ENCODE measurements at regions not wholly inside any gene's neighbourhood (a gene's known extent, or its start where the extent isn't known, plus 50 kb on each side); places are given as distances from the start of the nearest gene placed in this dataset.

DNA sequence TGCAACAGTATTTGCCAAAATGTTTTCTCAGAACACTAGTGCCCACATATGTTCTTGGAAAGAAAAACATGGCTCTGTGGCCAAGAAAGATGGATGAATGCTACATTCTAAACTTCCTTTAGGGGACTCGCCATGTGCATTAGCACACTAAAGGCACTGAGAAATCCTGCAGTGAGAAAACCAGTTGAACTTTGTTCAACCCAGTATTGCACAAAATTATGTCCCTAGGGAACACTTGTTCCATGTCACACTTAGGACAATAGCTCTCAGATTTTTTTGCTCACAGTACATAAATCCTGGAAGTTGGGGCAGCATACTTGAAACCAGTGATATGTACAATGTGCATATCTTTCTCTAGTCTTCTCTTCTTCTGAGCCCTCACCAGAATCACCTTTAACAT, 96.6 kb downstream of the ADRB2 start:
- H3K4me3 ChIP-seq = no peak overlapping the region
- no peaks in the 10 kb centered on the region for H3K27me3 ChIP-seq
- no peaks in the 10 kb centered on the region for H3K9me3 ChIP-seq
- H3K36me3 ChIP-seq = no peaks in the 10 kb centered on the region
- TF ChIP-seq POLR2A (IDR thresholded peaks at IDR 0.05) = no peak
- TF ChIP-seq, protein P1, sequence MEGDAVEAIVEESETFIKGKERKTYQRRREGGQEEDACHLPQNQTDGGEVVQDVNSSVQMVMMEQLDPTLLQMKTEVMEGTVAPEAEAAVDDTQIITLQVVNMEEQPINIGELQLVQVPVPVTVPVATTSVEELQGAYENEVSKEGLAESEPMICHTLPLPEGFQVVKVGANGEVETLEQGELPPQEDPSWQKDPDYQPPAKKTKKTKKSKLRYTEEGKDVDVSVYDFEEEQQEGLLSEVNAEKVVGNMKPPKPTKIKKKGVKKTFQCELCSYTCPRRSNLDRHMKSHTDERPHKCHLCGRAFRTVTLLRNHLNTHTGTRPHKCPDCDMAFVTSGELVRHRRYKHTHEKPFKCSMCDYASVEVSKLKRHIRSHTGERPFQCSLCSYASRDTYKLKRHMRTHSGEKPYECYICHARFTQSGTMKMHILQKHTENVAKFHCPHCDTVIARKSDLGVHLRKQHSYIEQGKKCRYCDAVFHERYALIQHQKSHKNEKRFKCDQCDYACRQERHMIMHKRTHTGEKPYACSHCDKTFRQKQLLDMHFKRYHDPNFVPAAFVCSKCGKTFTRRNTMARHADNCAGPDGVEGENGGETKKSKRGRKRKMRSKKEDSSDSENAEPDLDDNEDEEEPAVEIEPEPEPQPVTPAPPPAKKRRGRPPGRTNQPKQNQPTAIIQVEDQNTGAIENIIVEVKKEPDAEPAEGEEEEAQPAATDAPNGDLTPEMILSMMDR (IDR thresholded peaks at IDR 0.05) = no peak
- no peak overlapping the region for H3K27ac ChIP-seq
- no peak for DNase-seq
- H3K4me1 ChIP-seq = no peaks in the 10 kb centered on the region

DNA sequence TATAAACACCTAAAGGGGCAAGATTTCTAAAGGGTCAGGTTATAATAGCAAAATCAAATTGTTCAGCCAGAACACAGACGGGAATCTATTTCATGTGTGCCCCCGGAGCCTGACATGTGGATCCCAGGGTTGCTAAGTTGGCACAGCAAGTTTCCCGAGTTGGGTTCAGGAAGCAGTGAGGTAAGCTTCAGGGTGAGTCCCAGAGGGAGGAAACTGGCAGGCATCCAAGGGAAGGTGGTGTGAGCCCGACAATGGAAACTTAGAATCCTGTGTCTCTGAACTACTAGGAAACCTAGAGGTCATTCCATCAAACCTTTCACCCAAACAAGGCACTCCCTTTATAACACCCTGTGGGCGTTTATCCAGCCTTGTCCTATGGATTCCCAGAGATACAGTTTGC, 98.4 kb downstream of the ADRB2 start:
- H3K27ac ChIP-seq = no peak overlapping the region
- no peaks in the 10 kb centered on the region for H3K9me3 ChIP-seq
- TF ChIP-seq, protein P1 (IDR thresholded peaks at IDR 0.05) = no peak
- TF ChIP-seq POLR2A (IDR thresholded peaks at IDR 0.05) = no peak
- no peaks in the 10 kb centered on the region for H3K36me3 ChIP-seq
- H3K4me1 ChIP-seq = no peaks in the 10 kb centered on the region
- H3K27me3 ChIP-seq = no peaks in the 10 kb centered on the region
- DNase-seq = no peak
- no peak overlapping the region for H3K4me3 ChIP-seq

DNA sequence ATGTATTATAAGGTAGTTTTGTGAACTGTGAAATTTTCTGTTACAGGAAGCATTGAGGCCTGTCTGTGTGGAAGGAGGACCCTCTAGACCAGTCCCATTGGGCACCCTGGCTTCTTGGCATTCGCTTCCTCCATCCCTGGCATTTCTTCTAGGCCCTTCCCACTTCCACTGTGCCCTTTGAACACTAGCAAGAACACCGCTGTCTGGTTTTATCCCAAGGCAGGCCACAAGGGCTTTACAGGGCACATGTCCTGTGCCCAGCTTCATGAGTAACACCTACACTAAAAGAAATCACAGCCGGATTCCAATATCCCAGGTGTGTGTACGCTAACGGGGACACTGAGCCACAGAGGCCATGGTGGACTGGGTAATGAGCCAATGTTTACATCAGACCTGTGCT, 99.8 kb downstream of the ADRB2 start:
- DNase-seq = no peak
- Histone ChIP-seq H3K36me3 (no peaks in the 10 kb centered on the region), H3K4me1 (no peaks in the 10 kb centered on the region), H3K27me3 (no peaks in the 10 kb centered on the region), H3K27ac (no peak overlapping the region), H3K4me3 (no peak overlapping the region), H3K9me3 (no peaks in the 10 kb centered on the region)
- TF ChIP-seq POLR2A (IDR thresholded peaks at IDR 0.05) = no peak
- TF ChIP-seq, protein P1 (IDR thresholded peaks at IDR 0.05) = peak in 1 of 6 experiments; percentile 20

DNA sequence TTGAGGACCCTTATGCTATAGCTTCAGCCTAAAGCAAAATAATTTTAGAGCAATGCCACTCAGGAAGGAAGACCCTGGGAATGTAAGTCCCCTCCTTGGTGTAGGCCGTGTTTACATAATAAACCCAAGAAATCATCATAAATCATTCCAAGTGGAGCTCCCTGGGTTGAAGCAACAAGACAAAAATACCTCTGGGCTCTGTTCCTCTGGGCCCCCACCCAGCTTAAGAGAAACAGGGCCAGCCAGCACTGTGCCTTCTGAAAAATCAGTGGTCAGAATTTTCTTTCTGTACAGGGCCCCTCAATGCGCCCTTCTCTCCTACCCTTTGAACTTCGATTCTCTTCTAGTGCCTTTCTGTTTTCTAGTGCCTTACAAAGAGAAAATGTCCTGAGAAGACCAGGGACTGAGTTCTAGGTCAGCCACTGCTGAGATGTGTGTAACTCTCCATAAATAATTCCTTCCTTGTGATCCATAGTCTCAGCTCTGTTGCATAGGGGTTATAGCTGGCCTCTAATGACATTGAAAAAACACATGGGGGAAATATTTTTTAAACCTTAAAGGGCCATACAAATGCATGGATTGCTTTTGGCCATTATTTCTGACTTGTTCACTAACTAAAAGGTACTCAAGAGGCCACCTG, 101.0 kb downstream of the ADRB2 start:
- DNase-seq = no peak
- no peaks in the 10 kb centered on the region for H3K36me3 ChIP-seq

DNA sequence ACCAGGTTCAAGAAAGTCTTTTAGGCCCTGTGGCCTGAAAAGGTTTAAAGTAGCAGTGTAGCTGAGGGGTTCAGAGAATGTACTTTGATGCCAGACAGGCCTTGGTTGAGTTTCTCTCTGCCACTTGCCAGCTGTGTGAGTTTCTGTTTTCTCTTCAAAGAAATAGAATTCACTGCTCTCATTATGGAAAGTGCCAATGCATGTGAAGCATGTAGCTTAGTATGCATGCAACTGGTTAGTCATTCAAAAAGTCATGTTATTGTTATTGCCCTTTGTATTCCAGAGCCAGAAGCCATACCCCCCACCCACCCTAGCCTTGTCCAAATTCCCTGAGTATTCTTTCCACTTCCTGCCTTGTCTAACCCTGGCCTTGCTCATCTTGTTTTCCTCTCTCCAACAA, 101.7 kb downstream of the ADRB2 start:
- no peaks in the 10 kb centered on the region for H3K9me3 ChIP-seq
- no peaks in the 10 kb centered on the region for H3K27me3 ChIP-seq
- TF ChIP-seq, protein P1 (IDR thresholded peaks at IDR 0.05) = no peak
- no peak for TF ChIP-seq POLR2A (IDR thresholded peaks at IDR 0.05)
- H3K4me3 ChIP-seq = no peak overlapping the region
- H3K4me1 ChIP-seq = peaks cover 0 to 10% (median 0%) of the 10 kb centered on the region in 4 donors
- H3K36me3 ChIP-seq = no peaks in the 10 kb centered on the region
- H3K27ac ChIP-seq = no peak overlapping the region
- DNase-seq = no peak

More for the DNA sequence above, 101.0 kb downstream of the ADRB2 start:
- TF ChIP-seq, protein P1 (IDR thresholded peaks at IDR 0.05) = no peak
- no peak for TF ChIP-seq POLR2A (IDR thresholded peaks at IDR 0.05)
- H3K4me3 ChIP-seq = no peak overlapping the region
- H3K27me3 ChIP-seq = no peaks in the 10 kb centered on the region
- peaks cover 0 to 4% (median 0%) of the 10 kb centered on the region in 4 donors for H3K4me1 ChIP-seq
- no peaks in the 10 kb centered on the region for H3K9me3 ChIP-seq
- no peak overlapping the region for H3K27ac ChIP-seq
